ENCODE measurements at regions not wholly inside any gene's neighbourhood (a gene's known extent, or its start where the extent isn't known, plus 50 kb on each side); places are given as distances from the start of the nearest gene placed in this dataset.
A peak's percentile ranks its signal among the peaks of the same experiment; 100 is the strongest.

GRCh38 chr12:31876568-31877424 is 82.4 kb upstream of the RESF1 start:
- Mint-ChIP-seq H3K36me3 (no peaks in the 10 kb centered on the region), H3K27ac (no peak overlapping the region), H3K9me3 (peaks cover 2% of the 10 kb centered on the region), H3K4me1 (peaks cover 19% of the 10 kb centered on the region), H3K4me3 (no peak overlapping the region)
- ATAC-seq (no peak), DNase-seq (ENCODE audit: low spot score in 2 of 2) (no peak)

- no peaks in the 10 kb centered on the region for H3K36me3 Mint-ChIP-seq
- H3K27ac Mint-ChIP-seq, result peak overlapping the region; percentile 99
- H3K9me3 Mint-ChIP-seq, result peaks cover 2% of the 10 kb centered on the region
- DNase-seq (ENCODE audit: low spot score in 2 of 2) (no peak), ATAC-seq (no peak)
- H3K4me3 Mint-ChIP-seq, result peak overlapping the region; percentile 70
- peaks cover 19% of the 10 kb centered on the region for H3K4me1 Mint-ChIP-seq
These were observed 83.6 kb upstream of the RESF1 start for GRCh38 chr12:31875609-31875964.

GRCh38 chr12:31874961-31875608 is 84.1 kb upstream of the RESF1 start:
- peaks cover 19% of the 10 kb centered on the region for H3K4me1 Mint-ChIP-seq
- DNase-seq (ENCODE audit: low spot score in 2 of 2), result peak; percentile 21 to 76
- peak overlapping the region; percentile 99 for H3K27ac Mint-ChIP-seq
- H3K36me3 Mint-ChIP-seq, result no peaks in the 10 kb centered on the region
- peak; percentile 97 for ATAC-seq
- peak overlapping the region; percentile 70 for H3K4me3 Mint-ChIP-seq
- H3K9me3 Mint-ChIP-seq, result peaks cover 2% of the 10 kb centered on the region

GRCh38 chr12:31872831-31873604 is 86.2 kb upstream of the RESF1 start:
- H3K36me3 Mint-ChIP-seq, result no peaks in the 10 kb centered on the region
- peaks cover 19% of the 10 kb centered on the region for H3K4me1 Mint-ChIP-seq
- ATAC-seq, result no peak
- no peak for DNase-seq (ENCODE audit: low spot score in 2 of 2)
- H3K27ac Mint-ChIP-seq, result peak overlapping the region; percentile 75
- H3K9me3 Mint-ChIP-seq, result peaks cover 2% of the 10 kb centered on the region
- H3K4me3 Mint-ChIP-seq, result no peak overlapping the region

GRCh38 chr12:31869972-31870371 is 89.2 kb upstream of the RESF1 start:
- no peak overlapping the region for H3K4me3 Mint-ChIP-seq
- H3K4me1 Mint-ChIP-seq, result peaks cover 10% of the 10 kb centered on the region
- H3K27ac Mint-ChIP-seq, result no peak overlapping the region

GRCh38 chr12:31868965-31869364 is 90.2 kb upstream of the RESF1 start:
- H3K4me3 Mint-ChIP-seq, result no peak overlapping the region
- DNase-seq (ENCODE audit: low spot score in 2 of 2) (no peak), ATAC-seq (no peak)
- H3K9me3 Mint-ChIP-seq, result no peaks in the 10 kb centered on the region
- H3K36me3 Mint-ChIP-seq, result no peaks in the 10 kb centered on the region
- no peaks in the 10 kb centered on the region for H3K4me1 Mint-ChIP-seq
- H3K27ac Mint-ChIP-seq, result no peak overlapping the region

More at GRCh38 chr12:31869972-31870371, 89.2 kb upstream of the RESF1 start:
- Mint-ChIP-seq H3K9me3 (peaks cover under 1% of the 10 kb centered on the region), H3K36me3 (no peaks in the 10 kb centered on the region)
- ATAC-seq (no peak), DNase-seq (ENCODE audit: low spot score in 2 of 2) (no peak)

GRCh38 chr12:31867292-31867691 is 91.9 kb upstream of the RESF1 start:
- no peaks in the 10 kb centered on the region for H3K36me3 Mint-ChIP-seq
- DNase-seq (ENCODE audit: low spot score in 2 of 2), result no peak
- no peak overlapping the region for H3K4me3 Mint-ChIP-seq
- H3K4me1 Mint-ChIP-seq, result no peaks in the 10 kb centered on the region
- H3K9me3 Mint-ChIP-seq, result no peaks in the 10 kb centered on the region
- no peak overlapping the region for H3K27ac Mint-ChIP-seq
- no peak for ATAC-seq

- Mint-ChIP-seq H3K4me3 (no peak overlapping the region), H3K27ac (no peak overlapping the region), H3K36me3 (no peaks in the 10 kb centered on the region), H3K4me1 (no peaks in the 10 kb centered on the region), H3K9me3 (no peaks in the 10 kb centered on the region)
- no peak for ATAC-seq
- no peak for DNase-seq (ENCODE audit: low spot score in 2 of 2)
These were observed 92.7 kb upstream of the RESF1 start for GRCh38 chr12:31866523-31866922.

GRCh38 chr12:31865023-31865422 is 94.2 kb upstream of the RESF1 start:
- Mint-ChIP-seq H3K36me3 (no peaks in the 10 kb centered on the region), H3K4me3 (no peak overlapping the region), H3K9me3 (no peaks in the 10 kb centered on the region), H3K27ac (no peak overlapping the region), H3K4me1 (no peaks in the 10 kb centered on the region)
- ATAC-seq (no peak), DNase-seq (ENCODE audit: low spot score in 2 of 2) (no peak)

DNA sequence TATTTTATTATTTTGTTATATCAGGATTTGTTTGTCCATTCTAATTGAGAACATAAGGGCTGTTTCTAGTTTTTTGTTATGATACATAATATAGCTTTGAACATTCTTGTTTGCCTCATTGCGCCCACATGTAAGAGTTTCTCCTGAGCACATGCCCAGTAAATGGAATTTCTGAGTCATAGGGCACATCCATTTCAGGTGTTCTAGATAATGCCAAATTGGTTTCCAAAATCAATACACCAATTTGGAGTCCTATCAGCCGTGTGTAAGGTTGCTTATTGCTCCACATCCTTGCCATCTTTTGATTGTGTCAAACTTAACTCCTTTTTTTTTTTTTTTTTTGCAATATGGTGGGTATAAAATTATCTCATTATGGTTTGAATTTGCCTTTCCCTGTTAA is 97.9 kb upstream of the RESF1 start:
- no peaks in the 10 kb centered on the region for H3K4me1 Mint-ChIP-seq
- H3K9me3 Mint-ChIP-seq, result no peaks in the 10 kb centered on the region
- DNase-seq (ENCODE audit: low spot score in 2 of 2) (no peak), ATAC-seq (no peak)
- H3K4me3 Mint-ChIP-seq, result no peak overlapping the region
- H3K27ac Mint-ChIP-seq, result no peak overlapping the region
- H3K36me3 Mint-ChIP-seq, result no peaks in the 10 kb centered on the region

DNA sequence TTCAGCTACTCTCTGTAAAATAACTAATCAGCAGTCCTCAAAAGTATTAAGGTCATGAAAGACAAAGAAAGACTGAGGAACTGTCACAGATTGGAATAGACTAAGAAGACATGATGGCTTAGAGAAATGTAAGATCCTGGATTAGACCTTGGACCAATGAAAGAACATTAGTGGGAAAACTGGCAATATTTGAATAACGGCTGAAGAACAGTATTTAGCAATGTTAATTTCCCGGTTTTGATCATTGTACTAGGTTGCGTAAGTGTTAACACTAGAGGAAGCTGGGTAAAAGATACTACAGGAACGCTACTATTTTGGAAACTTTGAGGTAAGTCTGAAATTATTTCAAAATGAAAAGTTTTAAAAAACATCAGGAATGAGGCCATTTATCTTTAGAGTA is 98.8 kb upstream of the RESF1 start:
- no peaks in the 10 kb centered on the region for H3K4me1 Mint-ChIP-seq
- ATAC-seq (no peak), DNase-seq (ENCODE audit: low spot score in 2 of 2) (no peak)
- H3K9me3 Mint-ChIP-seq, result no peaks in the 10 kb centered on the region
- H3K4me3 Mint-ChIP-seq, result no peak overlapping the region
- no peak overlapping the region for H3K27ac Mint-ChIP-seq
- H3K36me3 Mint-ChIP-seq, result no peaks in the 10 kb centered on the region

DNA sequence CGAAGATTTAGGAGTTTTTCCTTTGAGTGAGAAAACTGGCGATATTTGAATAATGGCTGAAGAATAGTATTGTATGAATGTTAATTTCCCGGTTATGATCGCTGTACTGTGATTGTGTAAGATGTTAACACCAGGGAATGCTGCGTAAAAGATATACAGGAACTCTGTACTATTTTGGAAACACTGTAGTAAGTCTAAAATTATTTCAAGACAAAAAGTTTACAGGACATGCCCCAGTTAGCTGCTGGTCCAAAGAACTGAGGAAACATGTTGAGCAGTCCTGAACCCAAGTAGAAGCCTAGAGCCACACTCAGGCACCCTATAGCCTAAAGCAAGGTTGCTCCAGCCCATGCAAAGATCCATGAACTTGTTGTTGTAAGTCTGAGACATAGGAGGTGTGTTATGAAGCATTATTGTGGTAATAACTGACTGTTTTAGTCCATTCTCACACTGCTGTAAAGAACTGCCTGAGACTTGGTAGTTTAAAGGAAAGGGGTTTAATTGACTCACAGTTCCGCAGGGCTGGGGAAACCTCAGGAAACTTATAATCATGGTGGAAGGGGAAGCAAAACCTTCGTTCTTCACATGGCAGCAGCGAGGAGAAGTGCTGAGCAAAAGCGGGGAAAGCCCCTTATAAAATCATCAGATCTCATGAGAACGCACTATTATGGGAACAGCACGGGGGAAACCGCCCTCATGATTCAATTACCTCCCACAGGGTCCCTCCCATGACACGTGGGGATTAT is 99.8 kb upstream of the RESF1 start:
- ATAC-seq (peak; percentile 52), DNase-seq (ENCODE audit: low spot score in 2 of 2) (no peak)
- Mint-ChIP-seq H3K36me3 (no peaks in the 10 kb centered on the region), H3K4me1 (no peaks in the 10 kb centered on the region), H3K4me3 (no peak overlapping the region), H3K27ac (no peak overlapping the region), H3K9me3 (no peaks in the 10 kb centered on the region)

DNA sequence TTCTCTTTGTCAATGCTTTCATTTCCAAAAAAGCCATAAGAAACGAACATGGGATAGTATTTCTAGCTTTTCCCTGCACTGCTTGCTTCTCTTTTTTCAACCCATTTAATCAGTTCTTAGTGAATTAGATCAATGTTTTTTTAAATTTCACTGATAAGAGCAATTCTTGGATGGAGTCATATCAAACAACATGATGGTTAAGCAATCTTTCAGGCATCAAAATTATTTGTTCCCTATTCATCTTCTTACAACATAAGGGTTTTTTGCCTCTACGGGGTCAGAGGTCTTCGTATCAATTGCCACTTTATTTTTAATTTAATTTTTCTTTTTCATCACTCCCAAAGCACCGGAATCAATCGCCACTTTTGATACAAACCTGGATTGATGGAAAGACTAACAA is 103.8 kb upstream of the RESF1 start:
- Mint-ChIP-seq H3K4me1 (no peaks in the 10 kb centered on the region), H3K36me3 (no peaks in the 10 kb centered on the region), H3K27ac (no peak overlapping the region), H3K4me3 (no peak overlapping the region), H3K9me3 (peaks cover 6% of the 10 kb centered on the region)
- DNase-seq (ENCODE audit: low spot score in 2 of 2), result no peak
- ATAC-seq, result no peak

- no peak overlapping the region for H3K27ac Mint-ChIP-seq
- ATAC-seq, result no peak
- H3K9me3 Mint-ChIP-seq, result peaks cover 6% of the 10 kb centered on the region
- H3K36me3 Mint-ChIP-seq, result no peaks in the 10 kb centered on the region
- H3K4me3 Mint-ChIP-seq, result no peak overlapping the region
- no peaks in the 10 kb centered on the region for H3K4me1 Mint-ChIP-seq
- DNase-seq (ENCODE audit: low spot score in 2 of 2), result no peak
These were observed 105.2 kb upstream of the RESF1 start for GRCh38 chr12:31853977-31854376.

- DNase-seq (ENCODE audit: low spot score in 2 of 2) (no peak), ATAC-seq (no peak)
- Mint-ChIP-seq H3K4me3 (no peak overlapping the region), H3K27ac (no peak overlapping the region), H3K36me3 (no peaks in the 10 kb centered on the region), H3K9me3 (peaks cover 6% of the 10 kb centered on the region), H3K4me1 (no peaks in the 10 kb centered on the region)
These were observed 105.7 kb upstream of the RESF1 start for GRCh38 chr12:31853520-31853919.
